ENCODE measurements at regions not wholly inside any gene's neighbourhood (a gene's known extent, or its start where the extent isn't known, plus 50 kb on each side); places are given as distances from the start of the nearest gene placed in this dataset.

- H3K27ac ChIP-seq, result no peak overlapping the region
- no peak for DNase-seq
- no peaks in the 10 kb centered on the region for H3K4me1 ChIP-seq
- WGBS, 2 donors, result 56 to 75% methylated on average over 1 of the region's 1 CpG
- ATAC-seq, result no peak
- H3K27me3 ChIP-seq, result no peaks in the 10 kb centered on the region
- H3K9me3 ChIP-seq, result no peaks in the 10 kb centered on the region
- intact Hi-C loops (cut with DNase I), result no loop called here
- no peak for TF ChIP-seq POLR2A (IDR thresholded peaks at IDR 0.05)
- no peak for TF ChIP-seq CTCF (IDR thresholded peaks at IDR 0.05)
- H3K4me3 ChIP-seq, result no peak overlapping the region
- H3K36me3 ChIP-seq (replicated peaks in 1 of 2; ENCODE audit: insufficient read depth in 1 of 2, low read depth in 2 of 2), result no peaks in the 10 kb centered on the region
Measured at GRCh38 chr11:50186146-50186545, 153.5 kb downstream of the OR4C45 start.

GRCh38 chr11:50187220-50187619 is 154.5 kb downstream of the OR4C45 start:
- ATAC-seq (peak; percentile 40), DNase-seq (no peak)
- 13 to 17% methylated on average over 1 of the region's 1 CpG for WGBS, 2 donors
- Histone ChIP-seq H3K4me3 (no peak overlapping the region), H3K27me3 (no peaks in the 10 kb centered on the region), H3K36me3 (replicated peaks in 1 of 2; ENCODE audit: insufficient read depth in 1 of 2, low read depth in 2 of 2) (no peaks in the 10 kb centered on the region), H3K4me1 (no peaks in the 10 kb centered on the region), H3K9me3 (no peaks in the 10 kb centered on the region), H3K27ac (no peak overlapping the region)
- intact Hi-C loops (cut with DNase I), result no loop called here
- TF ChIP-seq CTCF (IDR thresholded peaks at IDR 0.05) (no peak), POLR2A (IDR thresholded peaks at IDR 0.05) (no peak)

GRCh38 chr11:50188040-50188439 is 155.4 kb downstream of the OR4C45 start:
- Histone ChIP-seq H3K27ac (no peak overlapping the region), H3K27me3 (no peaks in the 10 kb centered on the region), H3K36me3 (replicated peaks in 1 of 2; ENCODE audit: insufficient read depth in 1 of 2, low read depth in 2 of 2) (no peaks in the 10 kb centered on the region), H3K4me3 (no peak overlapping the region), H3K9me3 (no peaks in the 10 kb centered on the region), H3K4me1 (no peaks in the 10 kb centered on the region)
- no peak for DNase-seq
- ATAC-seq, result no peak
- intact Hi-C loops (cut with DNase I), result no loop called here
- TF ChIP-seq CTCF (IDR thresholded peaks at IDR 0.05) (no peak), POLR2A (IDR thresholded peaks at IDR 0.05) (no peak)
- 11 to 13% methylated on average over 1 of the region's 1 CpG for WGBS, 2 donors

- WGBS, 2 donors, result 23 to 39% methylated on average over 3 of the region's 3 CpGs
- intact Hi-C loops (cut with DNase I), result no loop called here
- ATAC-seq, result no peak
Measured at GRCh38 chr11:50192743-50193142, 160.1 kb downstream of the OR4C45 start.

More at GRCh38 chr11:50192743-50193142, 160.1 kb downstream of the OR4C45 start:
- Histone ChIP-seq H3K9me3 (no peaks in the 10 kb centered on the region), H3K4me3 (no peak overlapping the region), H3K27me3 (no peaks in the 10 kb centered on the region), H3K36me3 (replicated peaks in 1 of 2; ENCODE audit: insufficient read depth in 1 of 2, low read depth in 2 of 2) (no peaks in the 10 kb centered on the region), H3K4me1 (no peaks in the 10 kb centered on the region), H3K27ac (no peak overlapping the region)
- no peak for DNase-seq
- TF ChIP-seq POLR2A (IDR thresholded peaks at IDR 0.05) (no peak), CTCF (IDR thresholded peaks at IDR 0.05) (no peak)

Data from body of pancreas (tissue), 4 donors.